ENCODE measurements at regions not wholly inside any gene's neighbourhood (a gene's known extent, or its start where the extent isn't known, plus 50 kb on each side); places are given as distances from the start of the nearest gene placed in this dataset.
"Not testable (repeated sequence)": the region's sequence is repeated elsewhere in the genome, so short reads cannot be mapped to it uniquely, and the experiment has no call there.

DNA sequence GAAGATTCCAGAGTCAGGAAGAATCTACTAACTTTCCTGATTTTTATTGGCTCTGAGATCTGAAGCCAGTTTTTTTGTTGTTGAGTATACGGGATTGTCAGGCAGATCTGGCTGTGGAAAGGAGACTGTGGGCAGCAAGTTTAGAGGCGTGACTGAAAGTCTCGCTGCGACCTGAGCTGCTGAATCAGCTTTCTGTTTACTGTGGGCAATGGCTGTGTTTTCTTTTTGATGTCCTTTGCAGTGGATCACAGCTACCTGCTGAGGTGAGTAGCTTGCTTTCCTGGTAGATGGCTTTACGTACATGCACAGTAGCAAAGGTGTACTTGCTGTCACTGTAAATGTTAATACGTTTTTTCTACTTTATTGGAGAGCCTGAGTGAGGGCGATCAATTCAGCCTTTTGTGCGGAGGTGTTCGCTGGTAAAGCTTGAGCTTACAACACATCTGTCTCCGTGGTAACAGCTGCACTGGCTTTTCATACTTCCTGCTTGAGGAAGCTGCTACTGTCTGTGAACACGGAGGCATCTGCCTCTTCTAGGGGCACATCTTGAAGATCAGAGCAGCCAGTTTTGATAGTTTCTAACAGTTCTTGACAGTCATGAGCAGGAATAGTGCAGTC is 97.8 kb downstream of the ALG1L2 start:
- H2AFZ ChIP-seq (ENCODE audit: low read depth, low read length); H3K9me3 ChIP-seq (ENCODE audit: low read length); H3K27me3 ChIP-seq (ENCODE audit: insufficient read depth, low read depth, low read length); H3K9me2 ChIP-seq (ENCODE audit: insufficient read depth, low read length); H3K27ac ChIP-seq (ENCODE audit: low read length); H4K20me1 ChIP-seq (ENCODE audit: insufficient read depth); H3F3A ChIP-seq (ENCODE audit: insufficient read depth, low read length, poor library complexity, severe bottlenecking); H3K36me3 ChIP-seq (ENCODE audit: insufficient read depth, low read length); H3K79me2 ChIP-seq (replicated peaks; ENCODE audit: insufficient read depth, low read length): not testable (repeated sequence)
- Histone ChIP-seq H3K4me3 (ENCODE audit: low read length) (peak overlapping the region; percentile 43), H3K9ac (ENCODE audit: low read length) (peak overlapping the region; percentile 9), H3K4me2 (ENCODE audit: low read length) (peak overlapping the region; percentile 25)
- peak; percentile 10 for TF ChIP-seq POLR2AphosphoS5 (IDR thresholded peaks at IDR 0.05)

DNA sequence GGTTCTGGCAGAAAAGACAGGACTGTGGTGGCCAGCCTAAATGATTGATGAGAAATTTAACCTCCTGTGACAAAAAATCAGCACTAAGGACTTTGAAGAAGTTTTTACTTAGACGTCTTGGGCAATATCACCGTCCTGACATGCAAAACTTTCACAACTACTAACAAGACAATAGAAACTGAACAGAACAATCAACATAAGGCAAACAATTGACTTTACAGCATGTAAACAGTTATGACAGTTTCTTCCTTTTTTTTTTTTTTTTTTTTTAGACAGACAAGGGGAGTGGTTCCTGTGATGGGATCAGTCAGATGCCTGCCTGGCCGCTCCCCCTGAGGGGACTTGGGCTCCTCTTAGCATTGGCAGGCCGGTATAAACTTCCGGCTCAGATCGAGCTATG is 100.8 kb downstream of the ALG1L2 start:
- not testable (repeated sequence) for H3K9me3 ChIP-seq (ENCODE audit: low read length); H3K4me3 ChIP-seq (ENCODE audit: low read length); H3K79me2 ChIP-seq (replicated peaks; ENCODE audit: insufficient read depth, low read length); H3K27me3 ChIP-seq (ENCODE audit: insufficient read depth, low read depth, low read length); H3K27ac ChIP-seq (ENCODE audit: low read length); H3K9me2 ChIP-seq (ENCODE audit: insufficient read depth, low read length); H2AFZ ChIP-seq (ENCODE audit: low read depth, low read length); H3K36me3 ChIP-seq (ENCODE audit: insufficient read depth, low read length); H4K20me1 ChIP-seq (ENCODE audit: insufficient read depth); H3K9ac ChIP-seq (ENCODE audit: low read length); H3F3A ChIP-seq (ENCODE audit: insufficient read depth, low read length, poor library complexity, severe bottlenecking); H3K4me2 ChIP-seq (ENCODE audit: low read length)

GRCh38 chr3:130183689-130184088 is 102.1 kb downstream of the ALG1L2 start:
- H2AFZ ChIP-seq (ENCODE audit: low read depth, low read length); H3K27me3 ChIP-seq (ENCODE audit: insufficient read depth, low read depth, low read length); H3K36me3 ChIP-seq (ENCODE audit: insufficient read depth, low read length); H3F3A ChIP-seq (ENCODE audit: insufficient read depth, low read length, poor library complexity, severe bottlenecking); H3K4me2 ChIP-seq (ENCODE audit: low read length); H3K4me3 ChIP-seq (ENCODE audit: low read length); H3K9ac ChIP-seq (ENCODE audit: low read length); H3K27ac ChIP-seq (ENCODE audit: low read length); H4K20me1 ChIP-seq (ENCODE audit: insufficient read depth); H3K9me3 ChIP-seq (ENCODE audit: low read length); H3K9me2 ChIP-seq (ENCODE audit: insufficient read depth, low read length); H3K79me2 ChIP-seq (replicated peaks; ENCODE audit: insufficient read depth, low read length): not testable (repeated sequence)

GRCh38 chr3:130184152-130185024 is 102.8 kb downstream of the ALG1L2 start:
- not testable (repeated sequence) for H3K4me2 ChIP-seq (ENCODE audit: low read length); H3K9ac ChIP-seq (ENCODE audit: low read length); H3F3A ChIP-seq (ENCODE audit: insufficient read depth, low read length, poor library complexity, severe bottlenecking); H2AFZ ChIP-seq (ENCODE audit: low read depth, low read length); H3K9me2 ChIP-seq (ENCODE audit: insufficient read depth, low read length); H3K27me3 ChIP-seq (ENCODE audit: insufficient read depth, low read depth, low read length); H3K79me2 ChIP-seq (replicated peaks; ENCODE audit: insufficient read depth, low read length); H3K36me3 ChIP-seq (ENCODE audit: insufficient read depth, low read length); H4K20me1 ChIP-seq (ENCODE audit: insufficient read depth); H3K4me3 ChIP-seq (ENCODE audit: low read length); H3K27ac ChIP-seq (ENCODE audit: low read length); H3K9me3 ChIP-seq (ENCODE audit: low read length)

- not testable (repeated sequence) for H3K9me3 ChIP-seq (ENCODE audit: low read length); H3K4me2 ChIP-seq (ENCODE audit: low read length); H3K27ac ChIP-seq (ENCODE audit: low read length); H3K9me2 ChIP-seq (ENCODE audit: insufficient read depth, low read length); H4K20me1 ChIP-seq (ENCODE audit: insufficient read depth); H3F3A ChIP-seq (ENCODE audit: insufficient read depth, low read length, poor library complexity, severe bottlenecking); H2AFZ ChIP-seq (ENCODE audit: low read depth, low read length); H3K9ac ChIP-seq (ENCODE audit: low read length); H3K27me3 ChIP-seq (ENCODE audit: insufficient read depth, low read depth, low read length); H3K79me2 ChIP-seq (replicated peaks; ENCODE audit: insufficient read depth, low read length); H3K4me3 ChIP-seq (ENCODE audit: low read length); H3K36me3 ChIP-seq (ENCODE audit: insufficient read depth, low read length)
Measured at GRCh38 chr3:130201272-130201671, 119.6 kb downstream of the ALG1L2 start.

- not testable (repeated sequence) for H3K36me3 ChIP-seq (ENCODE audit: insufficient read depth, low read length); H3K79me2 ChIP-seq (replicated peaks; ENCODE audit: insufficient read depth, low read length); H3K9me3 ChIP-seq (ENCODE audit: low read length); H4K20me1 ChIP-seq (ENCODE audit: insufficient read depth); H3K27ac ChIP-seq (ENCODE audit: low read length); H3K9me2 ChIP-seq (ENCODE audit: insufficient read depth, low read length); H2AFZ ChIP-seq (ENCODE audit: low read depth, low read length); H3K4me3 ChIP-seq (ENCODE audit: low read length); H3K27me3 ChIP-seq (ENCODE audit: insufficient read depth, low read depth, low read length); H3F3A ChIP-seq (ENCODE audit: insufficient read depth, low read length, poor library complexity, severe bottlenecking); H3K4me2 ChIP-seq (ENCODE audit: low read length); H3K9ac ChIP-seq (ENCODE audit: low read length)
Measured at GRCh38 chr3:130203633-130204032, 122.0 kb downstream of the ALG1L2 start.

All from neural cell (in vitro differentiated cells).